ENCODE measurements at regions not wholly inside any gene's neighbourhood (a gene's known extent, or its start where the extent isn't known, plus 50 kb on each side); places are given as distances from the start of the nearest gene placed in this dataset.

DNA sequence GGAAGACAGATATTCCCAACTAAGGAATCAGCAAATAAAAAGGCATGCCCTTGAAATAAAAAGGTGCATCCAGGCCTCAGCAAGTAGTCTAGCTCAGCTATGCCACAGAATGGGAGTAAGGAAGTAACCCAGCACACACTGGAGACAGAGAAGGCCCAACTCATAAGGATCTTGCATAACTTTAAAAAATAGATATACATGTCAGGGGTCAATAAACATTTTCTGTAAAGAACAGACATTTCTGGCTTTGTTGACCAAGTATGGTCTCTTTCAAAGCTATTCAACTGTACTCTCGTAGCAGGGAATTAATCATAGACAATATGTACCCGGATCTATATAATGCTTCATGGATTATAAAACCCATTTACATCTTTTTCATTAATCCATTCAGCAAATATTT, 449.3 kb downstream of the TAFA4 start:
- Histone ChIP-seq H3K27me3 (no peaks in the 10 kb centered on the region), H3K27ac (no peak overlapping the region), H3K36me3 (replicated peaks in 1 of 2) (no peaks in the 10 kb centered on the region), H3K4me3 (no peak overlapping the region), H3K9me3 (replicated peaks in 1 of 3) (no peaks in the 10 kb centered on the region), H3K4me1 (replicated peaks in 1 of 2) (no peaks in the 10 kb centered on the region)
- TF ChIP-seq, protein P1, sequence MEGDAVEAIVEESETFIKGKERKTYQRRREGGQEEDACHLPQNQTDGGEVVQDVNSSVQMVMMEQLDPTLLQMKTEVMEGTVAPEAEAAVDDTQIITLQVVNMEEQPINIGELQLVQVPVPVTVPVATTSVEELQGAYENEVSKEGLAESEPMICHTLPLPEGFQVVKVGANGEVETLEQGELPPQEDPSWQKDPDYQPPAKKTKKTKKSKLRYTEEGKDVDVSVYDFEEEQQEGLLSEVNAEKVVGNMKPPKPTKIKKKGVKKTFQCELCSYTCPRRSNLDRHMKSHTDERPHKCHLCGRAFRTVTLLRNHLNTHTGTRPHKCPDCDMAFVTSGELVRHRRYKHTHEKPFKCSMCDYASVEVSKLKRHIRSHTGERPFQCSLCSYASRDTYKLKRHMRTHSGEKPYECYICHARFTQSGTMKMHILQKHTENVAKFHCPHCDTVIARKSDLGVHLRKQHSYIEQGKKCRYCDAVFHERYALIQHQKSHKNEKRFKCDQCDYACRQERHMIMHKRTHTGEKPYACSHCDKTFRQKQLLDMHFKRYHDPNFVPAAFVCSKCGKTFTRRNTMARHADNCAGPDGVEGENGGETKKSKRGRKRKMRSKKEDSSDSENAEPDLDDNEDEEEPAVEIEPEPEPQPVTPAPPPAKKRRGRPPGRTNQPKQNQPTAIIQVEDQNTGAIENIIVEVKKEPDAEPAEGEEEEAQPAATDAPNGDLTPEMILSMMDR (IDR thresholded peaks at IDR 0.05) = no peak
- TF ChIP-seq POLR2A (IDR thresholded peaks at IDR 0.05) = no peak
- intact Hi-C loops (cut with DNase I) = no loop called here
- 72 to 81% (median 79%) methylated on average over 2 of the region's 2 CpGs for WGBS, 4 donors
- DNase-seq = no peak

DNA sequence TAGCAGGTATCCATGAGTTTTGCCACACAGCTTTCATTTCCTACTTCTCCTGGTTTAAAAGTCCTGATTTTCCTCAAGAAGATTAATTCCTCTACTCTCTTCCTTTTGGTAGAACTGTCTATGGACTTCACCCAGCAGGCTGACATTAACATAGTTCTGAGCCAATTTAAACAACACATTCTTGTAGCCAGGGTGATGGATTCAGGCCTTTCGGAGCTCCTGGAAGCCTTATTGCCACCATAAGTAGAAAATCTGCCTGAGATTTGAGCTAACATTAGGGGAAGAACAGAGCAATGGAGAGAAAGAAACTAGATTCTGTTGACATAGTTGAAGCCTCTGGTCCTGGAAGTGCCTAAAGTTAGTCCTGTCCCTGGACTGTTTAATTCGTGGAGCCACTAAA, 449.8 kb downstream of the TAFA4 start:
- Histone ChIP-seq H3K9me3 (replicated peaks in 1 of 3) (no peaks in the 10 kb centered on the region), H3K27ac (no peak overlapping the region), H3K4me3 (no peak overlapping the region), H3K4me1 (replicated peaks in 1 of 2) (no peaks in the 10 kb centered on the region), H3K36me3 (replicated peaks in 1 of 2) (no peaks in the 10 kb centered on the region), H3K27me3 (no peaks in the 10 kb centered on the region)
- intact Hi-C loops (cut with DNase I) = no loop called here
- DNase-seq = no peak
- WGBS, 4 donors = 57 to 64% (median 61%) methylated on average over 2 of the region's 2 CpGs
- TF ChIP-seq POLR2A (IDR thresholded peaks at IDR 0.05) = no peak
- TF ChIP-seq, protein P1 (IDR thresholded peaks at IDR 0.05) = no peak

DNA sequence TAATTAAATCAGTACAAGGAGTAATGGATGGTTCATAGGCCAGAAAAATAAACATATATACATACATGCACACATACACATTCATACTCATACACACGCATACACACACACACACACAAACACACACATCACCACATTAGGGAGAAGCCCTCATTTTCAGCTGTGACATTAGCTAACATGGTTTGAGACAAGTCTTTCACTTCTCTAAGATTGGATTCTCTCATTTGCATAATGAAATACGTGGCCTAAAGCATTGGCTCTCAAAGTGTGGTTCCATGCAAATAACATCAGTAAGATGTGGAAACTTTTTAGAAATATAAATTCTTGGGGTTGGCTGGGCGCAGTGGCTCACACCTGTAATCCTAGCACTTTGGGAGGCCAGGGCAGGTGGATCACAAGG, 452.6 kb downstream of the TAFA4 start:
- WGBS, 4 donors = 79 to 91% (median 85%) methylated on average over 3 of the region's 3 CpGs
- Histone ChIP-seq H3K27me3 (no peaks in the 10 kb centered on the region), H3K36me3 (replicated peaks in 1 of 2) (no peaks in the 10 kb centered on the region), H3K27ac (no peak overlapping the region), H3K9me3 (replicated peaks in 1 of 3) (no peaks in the 10 kb centered on the region), H3K4me1 (replicated peaks in 1 of 2) (no peaks in the 10 kb centered on the region), H3K4me3 (no peak overlapping the region)
- DNase-seq = no peak
- TF ChIP-seq, protein P1 (IDR thresholded peaks at IDR 0.05) = no peak
- no peak for TF ChIP-seq POLR2A (IDR thresholded peaks at IDR 0.05)
- intact Hi-C loops (cut with DNase I) = no loop called here

DNA sequence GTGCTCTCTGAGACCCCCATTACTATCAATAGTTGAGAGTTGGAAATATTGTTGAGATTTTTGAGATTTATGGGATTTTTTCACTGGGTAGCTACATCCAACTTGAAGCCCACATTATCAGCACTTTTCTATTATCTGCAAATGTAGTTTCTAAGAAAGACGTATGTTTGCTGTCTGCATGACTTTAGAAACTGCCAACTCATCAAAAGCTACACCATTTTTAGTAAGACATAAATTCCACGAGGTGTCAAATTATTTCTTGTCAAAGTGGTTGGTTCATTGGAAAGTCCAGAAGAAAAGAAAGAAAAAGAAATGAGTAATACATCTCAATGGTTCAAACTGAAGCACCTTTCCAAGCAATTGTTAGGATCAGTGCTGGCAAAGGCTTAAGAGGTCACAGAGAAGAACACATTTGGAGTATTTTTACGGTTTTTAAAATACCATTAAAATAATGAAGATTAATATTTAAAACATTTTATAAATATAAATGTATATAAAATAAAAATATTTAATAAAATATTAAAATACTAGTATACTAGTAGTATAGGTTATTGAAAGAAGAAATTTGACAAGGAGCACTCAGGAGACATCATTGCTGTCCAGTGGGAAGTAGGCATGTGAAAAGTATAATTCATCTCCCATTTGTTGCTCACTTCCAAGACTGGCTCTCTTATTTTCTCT, 463.5 kb downstream of the TAFA4 start:
- Histone ChIP-seq H3K9me3 (replicated peaks in 1 of 3) (no peaks in the 10 kb centered on the region), H3K27me3 (no peaks in the 10 kb centered on the region), H3K4me3 (no peak overlapping the region), H3K27ac (no peak overlapping the region), H3K36me3 (replicated peaks in 1 of 2) (no peaks in the 10 kb centered on the region), H3K4me1 (replicated peaks in 1 of 2) (no peaks in the 10 kb centered on the region)
- 54 to 77% (median 64%) methylated on average over 3 of the region's 3 CpGs for whole genome bisulfite sequencing, 4 donors
- intact Hi-C loops (cut with DNase I) = no loop called here
- no peak for TF ChIP-seq POLR2A (IDR thresholded peaks at IDR 0.05)
- TF ChIP-seq, protein P1 (IDR thresholded peaks at IDR 0.05) = no peak
- no peak for DNase-seq
